ENCODE measurements at regions not wholly inside any gene's neighbourhood (a gene's known extent, or its start where the extent isn't known, plus 50 kb on each side); places are given as distances from the start of the nearest gene placed in this dataset.

DNA sequence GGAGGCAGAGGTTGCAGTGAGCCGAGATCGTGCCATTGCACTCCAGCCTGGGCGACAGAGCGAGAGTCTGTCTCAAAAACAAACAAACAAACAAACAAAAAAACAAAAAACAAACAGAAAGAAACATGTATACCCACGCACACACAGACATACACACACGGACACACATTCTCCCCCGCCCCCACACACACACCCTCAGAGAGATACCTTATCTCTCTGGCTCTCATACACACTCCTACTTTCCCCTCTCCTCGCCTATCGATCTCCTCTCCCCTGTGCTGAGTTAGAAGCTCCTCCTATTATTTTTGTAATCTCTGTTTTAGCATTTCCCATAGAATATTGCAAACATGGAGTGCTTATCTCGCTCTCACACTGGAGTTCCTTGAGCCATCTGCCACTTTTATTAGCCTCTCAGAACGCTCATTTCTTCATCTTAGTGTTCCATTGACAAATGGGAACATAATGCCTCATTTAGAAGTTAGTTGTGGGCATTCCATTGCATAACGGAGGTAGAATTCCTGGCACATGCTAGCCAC, 144.2 kb upstream of the CITED2 start:
- TF ChIP-seq, protein P1, sequence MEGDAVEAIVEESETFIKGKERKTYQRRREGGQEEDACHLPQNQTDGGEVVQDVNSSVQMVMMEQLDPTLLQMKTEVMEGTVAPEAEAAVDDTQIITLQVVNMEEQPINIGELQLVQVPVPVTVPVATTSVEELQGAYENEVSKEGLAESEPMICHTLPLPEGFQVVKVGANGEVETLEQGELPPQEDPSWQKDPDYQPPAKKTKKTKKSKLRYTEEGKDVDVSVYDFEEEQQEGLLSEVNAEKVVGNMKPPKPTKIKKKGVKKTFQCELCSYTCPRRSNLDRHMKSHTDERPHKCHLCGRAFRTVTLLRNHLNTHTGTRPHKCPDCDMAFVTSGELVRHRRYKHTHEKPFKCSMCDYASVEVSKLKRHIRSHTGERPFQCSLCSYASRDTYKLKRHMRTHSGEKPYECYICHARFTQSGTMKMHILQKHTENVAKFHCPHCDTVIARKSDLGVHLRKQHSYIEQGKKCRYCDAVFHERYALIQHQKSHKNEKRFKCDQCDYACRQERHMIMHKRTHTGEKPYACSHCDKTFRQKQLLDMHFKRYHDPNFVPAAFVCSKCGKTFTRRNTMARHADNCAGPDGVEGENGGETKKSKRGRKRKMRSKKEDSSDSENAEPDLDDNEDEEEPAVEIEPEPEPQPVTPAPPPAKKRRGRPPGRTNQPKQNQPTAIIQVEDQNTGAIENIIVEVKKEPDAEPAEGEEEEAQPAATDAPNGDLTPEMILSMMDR (conservative IDR thresholded peaks at IDR 0.05; ENCODE audit: low read depth, low read length): no peak
- TF ChIP-seq EZH2 (IDR thresholded peaks at IDR 0.05; ENCODE audit: borderline replicate concordance, low read depth, low read length, poor library complexity, severe bottlenecking): no peak

Measured in A673 (cell line).